NCI-H82 treated with DMSO at 0.1 percent for 48 hours (cell line): ENCODE measurements at regions not wholly inside any gene's neighbourhood (a gene's known extent, or its start where the extent isn't known, plus 50 kb on each side); places are given as distances from the start of the nearest gene placed in this dataset.
"Not testable (repeated sequence)": the region's sequence is repeated elsewhere in the genome, so short reads cannot be mapped to it uniquely, and the experiment has no call there.

Source experiments
- DNase-seq: peaks from one replicate; lab custom pipeline; 2025; ENCODE audit not compliant: unreplicated experiment; lab: John Stamatoyannopoulos, UW

DNA sequence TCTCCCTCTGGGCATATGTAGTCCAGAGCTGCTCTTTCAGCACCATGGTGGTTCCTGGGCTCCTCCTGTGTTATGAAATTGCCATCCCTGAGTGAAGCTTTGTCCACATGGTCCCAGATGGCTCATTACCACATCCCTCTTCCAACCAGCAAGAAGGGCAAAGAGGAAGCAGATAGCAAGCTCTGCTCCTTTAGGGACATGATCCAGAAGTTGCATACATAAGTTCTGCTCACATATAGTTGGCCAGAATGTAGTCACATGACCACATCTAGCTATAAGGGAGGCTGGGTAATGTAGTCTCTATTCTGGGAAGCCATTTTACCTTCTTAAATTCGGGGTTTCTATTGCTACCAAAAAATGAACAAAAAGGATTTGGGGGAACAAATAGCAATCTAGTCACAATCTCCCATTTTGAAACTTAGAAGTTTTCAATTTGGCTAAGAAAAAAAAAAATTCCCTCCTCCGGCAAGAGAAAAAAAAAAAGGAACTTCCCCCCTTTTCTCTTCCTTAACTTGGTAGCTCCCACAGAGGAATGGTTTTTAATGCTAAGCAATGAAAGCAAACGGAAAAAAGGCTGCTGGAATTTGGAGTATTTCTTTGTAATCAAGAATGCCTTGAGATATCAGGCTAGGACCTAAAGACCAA lies 88.2 kb upstream of the USP9X start:
- DNase-seq, result peak; percentile 6

DNA sequence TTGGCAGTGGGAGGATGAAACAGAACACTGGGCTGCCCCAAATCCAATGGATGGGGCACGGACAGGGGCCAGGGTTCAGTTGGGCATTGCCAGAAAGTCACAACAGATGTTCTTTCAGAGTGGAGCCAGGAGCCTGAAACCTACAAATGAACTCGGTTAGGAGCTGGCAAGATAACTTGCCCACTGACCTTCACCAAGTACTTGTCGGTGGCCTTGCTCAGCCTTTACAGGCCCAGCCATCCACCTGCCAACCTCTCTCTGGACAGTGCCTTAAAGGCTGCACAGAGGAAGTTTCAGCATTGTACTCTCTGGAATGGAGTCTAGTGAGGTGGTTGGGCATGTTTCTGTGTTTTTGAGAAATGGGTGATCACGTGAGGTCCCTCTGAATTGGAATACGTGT lies 87.1 kb upstream of the USP9X start:
- no peak for DNase-seq

DNA sequence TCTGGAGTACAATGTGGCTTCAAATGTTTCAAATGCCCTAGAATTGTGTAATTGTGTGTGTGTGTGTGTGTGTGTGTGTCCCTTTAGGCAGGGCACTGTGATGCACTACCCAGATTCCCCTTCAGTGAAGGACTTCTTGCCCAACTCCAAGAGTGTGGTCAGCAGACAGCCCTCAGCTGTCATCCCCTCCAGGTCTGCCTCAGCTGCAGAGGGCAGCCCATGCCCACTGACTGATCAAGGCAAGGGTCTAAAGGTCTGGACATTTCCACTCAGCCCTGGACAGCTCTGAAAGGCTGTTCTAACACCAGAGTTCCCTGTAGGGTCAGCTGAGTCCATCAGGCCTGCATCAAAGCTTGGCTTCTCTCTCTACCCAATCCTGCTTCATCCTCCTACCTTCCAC lies 83.9 kb upstream of the USP9X start:
- no peak for DNase-seq

DNA sequence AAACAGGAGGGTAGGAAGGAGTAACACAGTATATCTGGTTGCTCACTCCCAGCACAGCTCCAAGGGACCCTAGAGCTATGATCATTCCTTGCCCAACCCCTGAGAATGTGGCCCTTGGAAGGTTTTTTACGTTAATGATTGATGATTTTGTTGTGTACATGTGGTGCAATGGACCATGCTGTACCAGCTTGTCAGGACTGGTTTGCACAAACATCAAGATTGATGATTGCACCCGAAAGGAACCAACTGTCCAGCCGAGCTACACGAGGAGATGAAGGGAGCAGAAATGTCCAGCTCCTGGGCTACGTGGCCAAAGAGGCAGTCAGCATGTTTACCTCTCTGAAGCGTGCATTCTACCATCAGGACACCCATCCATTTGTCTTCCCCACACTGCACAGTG lies 83.2 kb upstream of the USP9X start:
- no peak for DNase-seq

DNA sequence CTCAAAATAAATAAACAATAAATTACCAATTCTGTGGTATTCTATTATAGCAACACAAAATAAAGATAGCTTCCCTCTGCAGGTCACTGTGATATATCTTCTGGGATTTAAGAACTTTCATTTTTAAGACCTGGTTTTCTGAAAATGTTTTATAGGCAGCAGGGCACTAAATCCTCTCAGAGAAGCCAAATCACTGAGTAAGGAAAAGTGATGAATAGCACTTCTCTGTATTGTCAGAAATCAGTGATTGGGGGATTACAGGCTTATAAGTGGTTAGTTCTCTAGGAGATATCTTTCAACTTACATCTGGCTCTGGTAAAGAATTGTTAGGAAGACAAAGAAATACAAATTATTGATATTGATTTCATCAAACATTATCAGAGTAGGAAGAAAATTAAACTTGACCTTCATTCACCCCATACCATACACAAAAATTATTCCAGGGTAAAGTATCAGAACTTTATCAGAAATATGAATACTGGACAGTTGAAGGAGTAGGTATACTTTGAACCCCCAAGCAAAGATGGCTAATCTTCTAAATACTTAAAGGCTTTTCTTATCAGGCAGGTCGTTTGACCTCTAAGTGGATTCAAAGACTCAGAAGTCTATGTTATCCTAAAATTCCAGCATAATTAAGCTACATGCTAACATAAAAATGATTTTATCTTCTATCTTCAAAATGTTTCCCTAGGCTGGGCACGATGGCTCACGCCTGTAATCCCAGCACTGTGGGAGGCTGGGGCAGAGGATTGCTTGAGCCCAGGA lies 81.6 kb upstream of the USP9X start:
- no peak for DNase-seq

DNA sequence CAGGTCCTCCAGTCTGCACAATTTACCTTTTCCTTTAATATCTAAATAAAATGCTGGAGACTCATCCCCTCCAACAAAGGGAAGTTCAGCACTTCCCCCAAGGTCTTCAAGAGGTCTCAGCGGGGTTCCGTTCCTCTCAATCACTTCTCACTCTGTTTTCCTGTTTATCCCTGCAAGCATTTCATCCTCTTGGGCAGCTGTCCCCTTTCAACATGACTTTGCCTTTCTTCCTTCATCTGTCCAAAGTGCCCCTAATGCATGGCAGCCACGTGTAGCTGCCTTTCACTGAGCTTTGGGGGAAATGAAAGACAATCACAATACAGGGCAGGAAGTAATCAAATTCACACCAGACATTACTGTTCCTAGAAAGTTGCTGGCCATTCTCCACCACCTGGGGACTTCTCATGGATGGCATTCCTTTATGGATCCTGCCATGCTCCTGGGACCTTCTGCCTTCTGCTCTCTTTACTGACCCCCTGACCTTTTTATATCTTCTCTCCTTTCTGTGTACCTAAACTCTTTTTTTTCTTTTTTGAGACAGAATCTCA lies 79.7 kb upstream of the USP9X start:
- no peak for DNase-seq

DNA sequence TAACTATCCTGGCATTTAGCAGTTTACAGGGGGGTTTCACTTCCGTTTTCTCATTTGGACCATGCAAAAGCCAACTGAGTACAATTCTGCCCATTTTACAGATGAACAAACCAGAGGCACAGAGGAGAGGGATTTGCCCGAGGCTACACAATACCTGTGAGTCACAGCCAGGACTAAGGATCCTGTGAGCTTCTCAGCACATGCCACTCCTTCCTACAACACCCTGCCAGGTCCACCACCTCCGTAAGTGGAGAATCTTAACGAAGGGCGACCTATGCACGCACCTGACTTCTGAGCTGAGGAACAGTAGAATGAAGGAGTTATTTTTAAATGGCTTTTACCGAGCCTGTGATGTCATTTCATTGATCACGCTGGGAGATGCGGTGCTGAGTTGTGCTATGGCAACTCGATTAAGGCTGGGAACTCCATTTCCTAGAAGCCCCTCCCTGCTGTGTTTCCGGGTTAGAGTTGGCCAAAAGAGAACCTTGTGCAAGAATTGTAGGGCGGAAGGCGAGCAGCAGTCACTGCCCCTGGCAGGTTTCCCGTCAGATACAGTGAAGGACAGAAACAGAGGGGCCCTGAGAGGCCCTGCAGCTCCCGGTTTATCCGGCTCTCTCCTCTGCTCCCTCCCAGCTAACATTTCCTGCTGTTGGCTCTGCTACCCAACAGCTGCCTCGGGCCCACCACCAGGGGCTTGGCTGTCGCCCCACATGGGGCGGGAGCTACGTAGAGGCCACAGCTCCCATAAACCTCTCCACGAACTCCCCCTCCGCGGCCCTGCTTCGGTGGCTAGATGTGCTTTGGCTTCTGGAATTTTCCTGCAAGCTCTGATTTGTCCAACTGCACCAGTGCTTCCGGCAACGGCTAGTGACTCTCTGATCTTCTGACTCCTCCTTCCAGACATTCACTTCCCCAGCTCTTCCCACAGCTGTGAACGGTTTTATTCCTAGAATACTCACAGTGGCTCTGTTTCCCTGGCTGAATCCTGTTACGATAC lies 75.1 kb upstream of the USP9X start:
- DNase-seq, result no peak

DNA sequence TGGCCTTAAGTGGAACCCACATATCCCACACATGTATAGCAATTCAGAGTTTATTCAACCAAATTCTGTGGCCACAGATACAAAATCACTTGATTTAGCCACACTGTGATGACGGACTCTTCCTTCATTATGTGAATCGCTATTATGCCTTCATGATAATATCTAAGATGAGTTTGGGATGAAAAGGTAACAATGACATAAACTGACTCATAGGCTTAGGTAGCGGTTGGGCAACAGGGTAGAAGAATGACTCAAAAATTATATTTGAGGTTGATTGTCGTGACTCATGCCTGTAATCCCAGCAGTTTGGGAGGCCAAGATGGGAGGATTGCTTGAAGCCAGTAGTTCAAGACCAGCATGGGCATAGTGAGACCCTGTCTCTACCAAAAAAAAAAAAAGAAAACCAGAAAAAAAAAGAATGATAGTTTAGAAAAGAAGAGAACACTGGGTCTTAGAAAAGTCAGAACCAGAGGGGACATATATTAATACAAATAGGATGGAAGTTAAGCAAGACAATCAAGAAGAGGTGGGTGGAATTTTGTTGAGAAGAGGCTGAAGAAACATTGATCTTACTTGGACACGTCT lies 70.4 kb upstream of the USP9X start:
- DNase-seq, result no peak

DNA sequence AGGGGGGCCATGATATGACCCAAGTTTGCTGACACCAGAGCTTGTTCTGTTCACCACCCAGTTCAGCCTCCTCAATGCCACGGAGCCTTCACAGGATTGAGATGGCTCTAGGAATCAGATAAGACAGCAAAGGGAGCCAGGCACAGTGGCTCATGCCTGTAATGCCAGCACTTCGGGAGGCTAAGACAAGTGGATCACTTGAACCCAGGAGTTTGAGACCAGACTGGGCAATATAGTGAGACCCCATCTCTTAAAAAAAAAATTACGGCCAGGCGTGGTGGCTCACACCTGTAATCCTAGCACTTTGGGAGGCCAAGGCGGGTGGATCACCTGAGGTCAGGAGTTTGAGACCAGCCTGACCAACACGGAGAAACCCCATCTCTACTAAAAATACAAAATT lies 67.5 kb upstream of the USP9X start:
- not testable (repeated sequence) for DNase-seq

DNA sequence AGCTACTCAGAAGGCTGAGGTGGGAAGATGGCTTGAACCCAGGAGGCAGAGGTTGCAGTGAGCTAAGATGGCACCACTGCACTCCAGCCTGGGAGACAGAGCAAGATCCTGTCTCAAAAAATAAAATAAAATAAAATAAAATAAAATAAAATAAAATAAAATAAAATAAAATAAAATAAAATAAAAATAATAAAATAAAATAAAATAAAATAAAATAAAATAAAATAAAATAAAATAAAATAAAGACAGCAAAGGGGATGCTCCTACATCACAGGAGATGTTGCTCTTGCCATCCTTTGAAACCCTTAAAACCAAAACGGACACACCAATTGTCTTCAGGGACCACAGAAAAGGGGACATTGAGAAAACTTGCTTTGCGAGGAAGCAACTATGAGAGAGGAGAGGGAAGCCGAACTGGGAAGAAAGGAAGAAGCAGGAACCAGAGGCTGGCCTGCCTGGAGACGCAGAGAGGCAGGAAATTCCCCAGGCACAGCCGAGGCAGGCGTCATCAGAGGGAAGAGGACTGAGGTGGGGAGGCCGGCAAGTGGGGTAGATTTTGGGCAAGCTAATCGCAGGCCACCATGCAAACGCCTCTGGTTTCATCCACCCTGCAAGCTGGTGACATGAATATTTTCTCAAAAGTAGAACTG lies 66.7 kb upstream of the USP9X start:
- DNase-seq, result not testable (repeated sequence)

DNA sequence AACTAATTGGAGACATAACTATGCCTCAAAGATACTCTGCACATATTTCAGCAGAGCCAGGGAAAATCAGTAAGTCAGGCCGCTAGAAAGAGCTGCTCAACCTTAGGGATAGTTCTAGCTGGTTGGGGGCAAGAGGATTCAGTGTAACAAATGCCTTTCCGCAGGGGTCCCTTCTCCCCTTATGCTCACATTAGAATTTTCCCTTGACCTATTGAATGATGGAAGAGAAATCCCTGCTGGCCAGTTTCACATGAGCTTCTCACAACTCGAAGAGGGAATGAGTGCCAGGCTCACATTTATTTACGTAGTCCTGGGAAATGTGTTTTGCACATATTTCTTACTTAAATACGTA lies 66.2 kb upstream of the USP9X start:
- DNase-seq, result no peak

DNA sequence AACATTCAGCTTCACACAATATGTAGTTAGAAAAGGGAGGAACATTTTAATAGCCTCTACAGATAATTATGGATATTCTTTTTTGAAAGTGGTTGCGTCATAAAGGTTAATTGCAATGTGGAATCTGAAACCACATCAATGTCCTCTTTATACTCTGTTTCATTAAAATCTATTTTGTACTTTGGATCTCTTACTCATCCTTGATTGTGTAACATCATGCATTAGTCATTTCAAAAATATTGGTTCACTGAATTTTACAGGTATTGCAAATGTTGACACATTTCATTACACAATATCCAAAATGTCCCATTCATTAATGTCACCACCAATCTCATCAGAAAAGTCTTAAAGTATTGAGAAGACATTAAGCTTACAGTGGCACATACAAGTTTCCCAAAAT lies 62.7 kb upstream of the USP9X start:
- DNase-seq, result no peak

DNA sequence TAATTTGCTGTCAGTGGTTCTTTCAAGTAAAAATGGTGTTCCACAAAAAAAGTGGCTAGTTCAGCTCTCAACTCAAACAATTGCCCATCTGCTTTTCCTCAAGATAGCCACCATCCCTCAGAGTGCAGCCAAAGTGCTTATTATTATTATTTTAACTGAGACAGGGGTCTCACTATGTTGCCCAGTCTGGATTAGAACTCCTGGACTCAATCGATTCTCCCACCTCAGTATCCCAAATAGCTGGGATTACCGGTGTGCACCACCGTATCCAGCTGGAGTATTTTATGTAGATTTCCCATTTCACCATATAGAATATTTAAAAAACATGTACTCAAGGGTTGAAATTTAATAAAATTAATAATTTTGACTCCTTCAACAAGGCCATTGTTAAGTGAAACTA lies 62.1 kb upstream of the USP9X start:
- no peak for DNase-seq

DNA sequence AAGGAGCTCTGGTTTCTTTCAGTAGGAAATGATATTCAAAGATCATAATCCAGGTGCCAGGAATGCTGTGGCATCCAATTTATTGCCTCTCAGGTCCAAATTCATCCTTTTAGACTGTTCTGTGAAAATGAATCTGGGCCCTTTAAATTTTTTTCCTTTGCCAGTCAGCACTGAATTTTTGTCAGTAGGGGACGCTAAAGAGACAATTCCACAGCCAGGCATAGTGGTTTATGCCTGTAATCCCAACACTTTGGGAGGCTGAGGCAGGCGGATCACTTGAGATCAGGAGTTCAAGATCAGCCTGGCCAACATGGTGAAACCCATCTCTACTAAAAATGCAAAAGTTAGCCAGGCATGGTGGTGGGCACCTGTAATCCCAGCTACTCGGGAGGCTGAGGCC lies 60.9 kb upstream of the USP9X start:
- DNase-seq, result not testable (repeated sequence)

DNA sequence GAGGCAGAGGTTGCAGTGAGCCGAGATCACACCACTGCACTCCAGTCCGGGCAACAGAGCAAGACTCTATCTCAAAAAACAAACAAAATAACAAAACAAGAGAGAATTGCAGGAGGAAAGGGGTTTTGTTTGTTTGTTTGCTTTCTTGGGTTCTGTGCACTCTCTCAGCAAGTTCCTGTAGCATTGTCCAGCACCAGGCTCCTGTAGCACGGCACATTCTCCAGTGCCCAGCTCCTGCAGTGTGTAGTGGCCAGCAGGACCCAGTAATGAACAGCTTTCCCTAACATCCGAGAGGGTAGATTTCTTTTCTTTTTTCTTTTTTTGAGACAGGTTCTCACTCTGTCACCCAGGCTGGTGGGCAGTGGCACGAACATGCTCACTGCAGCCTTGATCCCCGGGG lies 60.5 kb upstream of the USP9X start:
- no peak for DNase-seq

DNA sequence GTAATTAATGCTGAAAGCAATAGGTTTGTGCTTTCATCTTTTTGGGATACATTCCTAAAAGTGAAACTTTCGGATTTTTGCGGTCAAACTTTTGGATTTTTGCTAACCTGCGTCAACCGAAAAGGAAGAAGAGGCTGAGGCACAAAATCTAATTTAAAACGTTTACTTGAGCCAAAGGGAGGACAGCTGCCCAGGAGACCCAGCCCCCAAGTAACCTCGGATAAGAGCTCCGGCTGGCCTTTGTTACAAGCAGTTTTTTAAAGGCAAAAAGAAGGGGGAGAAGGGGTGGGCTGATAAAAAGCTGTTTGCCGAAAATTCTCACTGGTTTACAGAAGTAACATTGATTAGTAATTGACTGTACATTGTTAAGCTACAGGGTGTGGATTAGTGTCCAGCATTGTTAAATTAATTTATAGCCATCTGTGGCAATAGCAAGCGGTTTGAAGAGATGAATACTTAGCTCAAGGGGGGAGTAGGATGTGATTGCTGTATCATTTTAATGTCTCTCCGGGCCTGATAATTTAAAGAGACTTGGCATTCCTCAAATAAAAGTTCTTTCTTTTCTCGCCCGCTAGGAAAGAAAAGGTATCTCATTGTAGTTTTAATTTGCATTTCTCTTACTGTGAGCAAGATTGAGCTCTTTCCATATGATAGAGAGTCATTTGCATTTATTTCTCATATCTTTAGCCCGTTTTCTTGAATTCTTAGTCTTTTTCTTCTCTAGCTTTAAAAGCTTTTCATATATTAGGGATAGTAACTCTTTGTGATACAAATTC lies 59.1 kb upstream of the USP9X start:
- peak; percentile 33 for DNase-seq

DNA sequence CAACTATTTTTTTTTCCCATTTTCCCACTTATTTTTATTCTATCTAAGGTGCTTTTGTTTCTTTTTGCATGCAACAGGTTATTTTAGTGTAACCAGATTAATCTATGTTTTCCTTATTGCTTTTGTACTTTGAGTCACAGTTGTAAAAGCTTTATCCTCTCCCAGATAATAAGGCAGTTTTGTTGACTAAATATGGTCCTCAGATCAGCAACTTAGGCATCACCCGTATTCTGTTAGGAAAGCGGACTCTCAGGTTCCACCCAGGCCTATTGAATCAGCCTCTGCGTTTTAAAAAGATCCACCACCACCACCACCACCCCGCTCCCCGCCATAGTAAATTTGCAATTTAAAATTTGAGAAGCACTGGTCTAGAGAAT lies 58.6 kb upstream of the USP9X start:
- no peak for DNase-seq

DNA sequence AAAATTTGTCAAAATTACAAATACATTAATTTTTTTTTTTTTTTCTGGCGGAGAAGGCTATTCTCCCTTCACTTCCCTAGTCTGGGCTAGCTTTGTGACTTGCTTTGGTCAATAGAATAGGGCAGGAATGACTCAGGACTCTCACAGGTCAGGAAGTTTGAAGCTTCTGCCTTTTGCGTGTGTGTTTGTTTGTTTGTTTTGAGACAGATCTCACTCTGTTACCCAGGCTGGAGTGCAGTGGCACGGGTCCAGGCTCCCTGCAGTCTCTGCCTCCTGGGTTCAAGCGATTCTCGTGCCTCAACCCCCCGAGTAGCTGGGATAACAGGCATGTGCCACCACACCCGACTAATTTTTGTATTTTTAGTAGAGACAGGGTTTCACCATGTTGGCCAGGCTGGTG lies 55.9 kb upstream of the USP9X start:
- DNase-seq, result no peak

DNA sequence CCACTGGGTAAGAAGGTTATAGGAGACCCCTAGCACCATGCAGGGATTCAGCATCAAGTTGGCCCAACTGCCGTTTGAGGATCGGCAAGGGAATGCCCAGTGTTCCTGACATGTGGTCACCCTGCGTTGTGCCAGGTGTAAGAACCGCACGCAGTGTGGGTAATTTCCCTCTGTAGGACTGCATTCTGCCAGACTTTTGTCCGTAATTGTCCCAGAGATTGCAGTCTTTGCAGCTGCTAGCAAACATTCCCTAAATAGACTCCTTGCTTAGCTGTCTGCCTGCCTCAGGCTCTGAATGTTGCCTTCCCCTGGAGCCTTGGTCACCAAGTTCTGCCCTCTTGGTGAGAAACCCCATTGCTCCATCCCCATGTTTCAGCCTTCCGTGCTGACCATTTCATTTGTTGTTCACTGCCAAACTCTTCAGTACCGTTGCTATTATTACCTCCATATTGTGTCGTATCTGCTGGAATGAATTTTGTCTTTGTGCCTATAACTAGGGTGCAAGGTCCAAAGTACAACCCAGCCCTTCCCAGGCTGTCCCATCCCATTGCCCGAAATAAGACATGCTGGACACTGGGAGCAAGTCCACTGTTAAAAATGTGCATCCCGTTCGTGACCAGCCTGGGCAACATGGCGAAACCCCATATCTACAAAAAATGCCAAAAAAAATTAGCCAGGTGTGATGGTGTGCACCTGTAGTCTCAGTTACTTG lies 53.8 kb upstream of the USP9X start:
- no peak for DNase-seq
